BLaER1 (cell line): ENCODE measurements at regions not wholly inside any gene's neighbourhood (a gene's known extent, or its start where the extent isn't known, plus 50 kb on each side); places are given as distances from the start of the nearest gene placed in this dataset.

Source experiments
- H3K27ac ChIP-seq: shearing (Covaris generic); formaldehyde crosslinking; 2 replicates; pipeline ENCODE4 v1.8.1; 2022
- H3K27me3 ChIP-seq: shearing (Covaris generic); formaldehyde crosslinking; 2 replicates; pipeline ENCODE4 v1.8.1; 2022
- H3K36me3 ChIP-seq: shearing (Covaris generic); formaldehyde crosslinking; 2 replicates; pipeline ENCODE4 v1.8.1; 2022
- H3K4me1 ChIP-seq: shearing (Covaris generic); formaldehyde crosslinking; 2 replicates; pipeline ENCODE4 v1.8.1; 2022
- H3K4me2 ChIP-seq: shearing (Covaris generic); formaldehyde crosslinking; 2 replicates; pipeline ENCODE4 v1.8.1; 2022
- H3K4me3 ChIP-seq: shearing (Covaris generic); formaldehyde crosslinking; 2 replicates; pipeline ENCODE4 v1.8.1; 2022
- H3K9ac ChIP-seq: shearing (Covaris generic); formaldehyde crosslinking; 2 replicates; pipeline ENCODE4 v1.8.1; 2022
- H3K9me3 ChIP-seq: shearing (Covaris generic); formaldehyde crosslinking; 2 replicates; pipeline ENCODE4 v1.8.1; 2022
- H4K20me1 ChIP-seq: shearing (Covaris generic); formaldehyde crosslinking; 2 replicates; pipeline ENCODE4 v1.8.1; 2022
- Cebpa-rat ChIP-seq: shearing (Covaris generic); IDR thresholded peaks from 2 replicates; pipeline ENCODE4 v1.8.1; 2022

GRCh38 chr3:103927896-103928295 lies 1438.8 kb upstream of the ALCAM start:
- no peak overlapping the region for H3K9ac ChIP-seq
- H3K27me3 ChIP-seq, result no peaks in the 10 kb centered on the region
- H3K27ac ChIP-seq, result no peak overlapping the region
- H3K4me3 ChIP-seq, result no peak overlapping the region
- no peaks in the 10 kb centered on the region for H3K4me1 ChIP-seq
- no peaks in the 10 kb centered on the region for H3K36me3 ChIP-seq
- no peak overlapping the region for H3K4me2 ChIP-seq
- TF ChIP-seq Cebpa-rat, result no peak
- H4K20me1 ChIP-seq, result no peaks in the 10 kb centered on the region
- no peaks in the 10 kb centered on the region for H3K9me3 ChIP-seq

GRCh38 chr3:103937094-103937493 lies 1429.6 kb upstream of the ALCAM start:
- no peaks in the 10 kb centered on the region for H3K9me3 ChIP-seq
- H3K36me3 ChIP-seq, result no peaks in the 10 kb centered on the region
- no peak for TF ChIP-seq Cebpa-rat
- H3K9ac ChIP-seq, result no peak overlapping the region
- H3K4me3 ChIP-seq, result no peak overlapping the region
- H3K27me3 ChIP-seq, result no peaks in the 10 kb centered on the region
- H3K27ac ChIP-seq, result no peak overlapping the region
- peak overlapping the region; percentile 14; the same call in 1 of the 2 replicates for H3K4me2 ChIP-seq
- peaks cover 11% of the 10 kb centered on the region for H3K4me1 ChIP-seq
- H4K20me1 ChIP-seq, result no peaks in the 10 kb centered on the region

GRCh38 chr3:103947062-103947461 lies 1419.6 kb upstream of the ALCAM start:
- H3K4me2 ChIP-seq, result no peak overlapping the region
- no peak for TF ChIP-seq Cebpa-rat
- H3K4me3 ChIP-seq, result no peak overlapping the region
- H3K27ac ChIP-seq, result no peak overlapping the region
- no peaks in the 10 kb centered on the region for H3K36me3 ChIP-seq
- H3K27me3 ChIP-seq, result no peaks in the 10 kb centered on the region
- no peaks in the 10 kb centered on the region for H3K9me3 ChIP-seq
- no peak overlapping the region for H3K9ac ChIP-seq
- H4K20me1 ChIP-seq, result no peaks in the 10 kb centered on the region
- H3K4me1 ChIP-seq, result no peaks in the 10 kb centered on the region

- H3K27me3 ChIP-seq, result no peaks in the 10 kb centered on the region
- no peak overlapping the region for H3K27ac ChIP-seq
- H3K4me2 ChIP-seq, result no peak overlapping the region
- H4K20me1 ChIP-seq, result no peaks in the 10 kb centered on the region
- TF ChIP-seq Cebpa-rat, result no peak
- H3K36me3 ChIP-seq, result no peaks in the 10 kb centered on the region
- no peak overlapping the region for H3K9ac ChIP-seq
- H3K4me1 ChIP-seq, result no peaks in the 10 kb centered on the region
- no peaks in the 10 kb centered on the region for H3K9me3 ChIP-seq
- H3K4me3 ChIP-seq, result no peak overlapping the region
Measured at GRCh38 chr3:103949693-103950092, 1417.0 kb upstream of the ALCAM start.

- H3K4me1 ChIP-seq, result no peaks in the 10 kb centered on the region
- H3K9ac ChIP-seq, result no peak overlapping the region
- H4K20me1 ChIP-seq, result no peaks in the 10 kb centered on the region
- no peak overlapping the region for H3K4me3 ChIP-seq
- no peak for TF ChIP-seq Cebpa-rat
- no peak overlapping the region for H3K4me2 ChIP-seq
- H3K27ac ChIP-seq, result no peak overlapping the region
- no peaks in the 10 kb centered on the region for H3K27me3 ChIP-seq
- H3K36me3 ChIP-seq, result no peaks in the 10 kb centered on the region
- H3K9me3 ChIP-seq, result no peaks in the 10 kb centered on the region
Measured at GRCh38 chr3:103950676-103951075, 1416.0 kb upstream of the ALCAM start.

GRCh38 chr3:103953796-103954195 lies 1412.9 kb upstream of the ALCAM start:
- Histone ChIP-seq H3K4me2 (no peak overlapping the region), H3K9me3 (no peaks in the 10 kb centered on the region), H3K9ac (no peak overlapping the region), H3K4me1 (no peaks in the 10 kb centered on the region), H3K36me3 (no peaks in the 10 kb centered on the region), H4K20me1 (no peaks in the 10 kb centered on the region), H3K27ac (no peak overlapping the region), H3K27me3 (no peaks in the 10 kb centered on the region), H3K4me3 (no peak overlapping the region)
- no peak for TF ChIP-seq Cebpa-rat

- no peak overlapping the region for H3K9ac ChIP-seq
- no peak overlapping the region for H3K4me3 ChIP-seq
- TF ChIP-seq Cebpa-rat, result no peak
- H3K9me3 ChIP-seq, result no peaks in the 10 kb centered on the region
- no peaks in the 10 kb centered on the region for H4K20me1 ChIP-seq
- no peak overlapping the region for H3K4me2 ChIP-seq
- H3K27me3 ChIP-seq, result no peaks in the 10 kb centered on the region
- no peak overlapping the region for H3K27ac ChIP-seq
- H3K4me1 ChIP-seq, result no peaks in the 10 kb centered on the region
- no peaks in the 10 kb centered on the region for H3K36me3 ChIP-seq
Measured at GRCh38 chr3:103960819-103961218, 1405.9 kb upstream of the ALCAM start.

- Histone ChIP-seq H3K4me2 (no peak overlapping the region), H3K9me3 (no peaks in the 10 kb centered on the region), H3K4me1 (no peaks in the 10 kb centered on the region), H3K27me3 (no peaks in the 10 kb centered on the region), H3K9ac (no peak overlapping the region), H4K20me1 (no peaks in the 10 kb centered on the region), H3K27ac (no peak overlapping the region), H3K4me3 (no peak overlapping the region), H3K36me3 (no peaks in the 10 kb centered on the region)
- TF ChIP-seq Cebpa-rat, result no peak
Measured at GRCh38 chr3:103963599-103963998, 1403.1 kb upstream of the ALCAM start.

GRCh38 chr3:103965764-103966163 lies 1400.9 kb upstream of the ALCAM start:
- no peaks in the 10 kb centered on the region for H3K4me1 ChIP-seq
- H4K20me1 ChIP-seq, result no peaks in the 10 kb centered on the region
- no peak overlapping the region for H3K4me3 ChIP-seq
- no peaks in the 10 kb centered on the region for H3K36me3 ChIP-seq
- no peak overlapping the region for H3K9ac ChIP-seq
- TF ChIP-seq Cebpa-rat, result no peak
- H3K27ac ChIP-seq, result no peak overlapping the region
- no peak overlapping the region for H3K4me2 ChIP-seq
- no peaks in the 10 kb centered on the region for H3K9me3 ChIP-seq
- H3K27me3 ChIP-seq, result no peaks in the 10 kb centered on the region

- Histone ChIP-seq H3K36me3 (no peaks in the 10 kb centered on the region), H4K20me1 (no peaks in the 10 kb centered on the region), H3K4me3 (no peak overlapping the region), H3K27ac (no peak overlapping the region), H3K9me3 (no peaks in the 10 kb centered on the region), H3K9ac (no peak overlapping the region), H3K4me2 (no peak overlapping the region), H3K27me3 (no peaks in the 10 kb centered on the region), H3K4me1 (no peaks in the 10 kb centered on the region)
- TF ChIP-seq Cebpa-rat, result no peak
Measured at GRCh38 chr3:103966749-103967148, 1400.0 kb upstream of the ALCAM start.

GRCh38 chr3:103968131-103968530 lies 1398.6 kb upstream of the ALCAM start:
- Histone ChIP-seq H3K27me3 (no peaks in the 10 kb centered on the region), H3K27ac (no peak overlapping the region), H3K4me1 (no peaks in the 10 kb centered on the region), H3K9me3 (no peaks in the 10 kb centered on the region), H3K4me2 (no peak overlapping the region), H3K36me3 (no peaks in the 10 kb centered on the region), H3K4me3 (no peak overlapping the region), H3K9ac (no peak overlapping the region), H4K20me1 (no peaks in the 10 kb centered on the region)
- no peak for TF ChIP-seq Cebpa-rat
